ENCODE measurements at regions not wholly inside any gene's neighbourhood (a gene's known extent, or its start where the extent isn't known, plus 50 kb on each side); places are given as distances from the start of the nearest gene placed in this dataset.
A peak's percentile ranks its signal among the peaks of the same experiment; 100 is the strongest.

- no peak overlapping the region for H3K4me3 ChIP-seq (ENCODE audit: insufficient read depth, low read length)
- H3K79me2 ChIP-seq (ENCODE audit: insufficient read depth, low read length), result no peaks in the 10 kb centered on the region
- H2AFZ ChIP-seq (ENCODE audit: low read length), result no peak overlapping the region
- no peaks in the 10 kb centered on the region for H3K36me3 ChIP-seq (ENCODE audit: insufficient read depth, low read length)
- peak overlapping the region; percentile 12 for H3K4me2 ChIP-seq (ENCODE audit: insufficient read depth, low read length)
- H4K20me1 ChIP-seq (ENCODE audit: insufficient read depth, low read length), result no peaks in the 10 kb centered on the region
- no peak for TF ChIP-seq CTCF (IDR thresholded peaks at IDR 0.05; ENCODE audit: extremely low read depth, low read depth, low read length)
- peaks cover 12% of the 10 kb centered on the region for H3K4me1 ChIP-seq (ENCODE audit: insufficient read depth, low read length)
- peak; percentile 58 for DNase-seq (ENCODE audit: insufficient read length, low spot score, missing footprints)
- no peaks in the 10 kb centered on the region for H3K27me3 ChIP-seq (ENCODE audit: insufficient read depth, low read length)
- H3K9me3 ChIP-seq (ENCODE audit: low read depth, low read length), result no peaks in the 10 kb centered on the region
- H3K27ac ChIP-seq (ENCODE audit: low read depth, low read length), result no peak overlapping the region
Measured at GRCh38 chr11:112610996-112611750, 350.0 kb upstream of the NCAM1 start.

- H3K4me2 ChIP-seq (ENCODE audit: insufficient read depth, low read length), result peak overlapping the region; percentile 6
Measured at GRCh38 chr11:112611771-112612170, 349.4 kb upstream of the NCAM1 start.

GRCh38 chr11:112612250-112612849 lies 348.9 kb upstream of the NCAM1 start:
- Histone ChIP-seq H3K27ac (ENCODE audit: low read depth, low read length) (peak overlapping the region; percentile 11), H2AFZ (ENCODE audit: low read length) (no peak overlapping the region), H4K20me1 (ENCODE audit: insufficient read depth, low read length) (no peaks in the 10 kb centered on the region), H3K79me2 (ENCODE audit: insufficient read depth, low read length) (no peaks in the 10 kb centered on the region), H3K4me1 (ENCODE audit: insufficient read depth, low read length) (peaks cover 12% of the 10 kb centered on the region), H3K4me3 (ENCODE audit: insufficient read depth, low read length) (no peak overlapping the region), H3K36me3 (ENCODE audit: insufficient read depth, low read length) (no peaks in the 10 kb centered on the region), H3K4me2 (ENCODE audit: insufficient read depth, low read length) (peak overlapping the region; percentile 9), H3K27me3 (ENCODE audit: insufficient read depth, low read length) (no peaks in the 10 kb centered on the region), H3K9me3 (ENCODE audit: low read depth, low read length) (no peaks in the 10 kb centered on the region)
- TF ChIP-seq CTCF (IDR thresholded peaks at IDR 0.05; ENCODE audit: extremely low read depth, low read depth, low read length), result no peak
- DNase-seq (ENCODE audit: insufficient read length, low spot score, missing footprints), result no peak

More at GRCh38 chr11:112611771-112612170, 349.4 kb upstream of the NCAM1 start:
- Histone ChIP-seq H3K4me1 (ENCODE audit: insufficient read depth, low read length) (peaks cover 12% of the 10 kb centered on the region), H3K36me3 (ENCODE audit: insufficient read depth, low read length) (no peaks in the 10 kb centered on the region), H3K27ac (ENCODE audit: low read depth, low read length) (no peak overlapping the region), H2AFZ (ENCODE audit: low read length) (no peak overlapping the region), H3K4me3 (ENCODE audit: insufficient read depth, low read length) (no peak overlapping the region), H3K9me3 (ENCODE audit: low read depth, low read length) (no peaks in the 10 kb centered on the region), H4K20me1 (ENCODE audit: insufficient read depth, low read length) (no peaks in the 10 kb centered on the region), H3K27me3 (ENCODE audit: insufficient read depth, low read length) (no peaks in the 10 kb centered on the region), H3K79me2 (ENCODE audit: insufficient read depth, low read length) (no peaks in the 10 kb centered on the region)
- DNase-seq (ENCODE audit: insufficient read length, low spot score, missing footprints), result no peak
- TF ChIP-seq CTCF (IDR thresholded peaks at IDR 0.05; ENCODE audit: extremely low read depth, low read depth, low read length), result no peak

Data from osteoblast (primary cell).